ENCODE measurements at regions not wholly inside any gene's neighbourhood (a gene's known extent, or its start where the extent isn't known, plus 50 kb on each side); places are given as distances from the start of the nearest gene placed in this dataset.

DNA sequence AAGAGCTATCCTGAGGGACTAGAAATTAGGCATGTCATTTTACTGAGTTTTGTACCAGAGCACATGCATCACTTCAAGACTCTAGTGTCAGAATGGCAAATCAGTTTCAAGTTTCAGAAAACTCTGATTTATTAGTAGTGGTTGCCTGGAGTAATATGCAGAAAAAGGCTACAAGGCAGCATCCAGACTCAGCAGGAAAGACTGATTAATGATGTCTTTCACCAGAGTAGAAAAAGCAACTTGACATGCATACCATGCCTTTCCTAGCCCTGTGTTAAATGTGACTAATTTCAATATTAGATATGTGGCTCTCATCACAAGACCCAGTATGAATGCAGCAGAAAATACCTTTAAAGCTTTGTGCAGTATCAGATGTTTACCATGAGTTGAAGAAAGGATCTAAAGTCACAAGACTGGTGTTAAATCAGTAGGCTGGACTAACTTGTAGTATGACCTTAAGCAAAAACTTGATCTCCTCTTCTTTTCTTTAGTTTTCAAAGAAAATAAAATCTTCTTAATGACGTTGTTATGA lies 1251.2 kb upstream of the C9orf72 start:
- no peak overlapping the region for H2AFZ ChIP-seq (ENCODE audit: low read length)
- H3K4me1 ChIP-seq (ENCODE audit: insufficient read depth, low read length, severe bottlenecking): peaks cover 4% of the 10 kb centered on the region
- no peaks in the 10 kb centered on the region for H3K9me2 ChIP-seq (ENCODE audit: low read depth, low read length)
- no peaks in the 10 kb centered on the region for H3K27me3 ChIP-seq (ENCODE audit: insufficient read depth, low read length)
- H3K79me2 ChIP-seq (ENCODE audit: insufficient read depth, low read length): no peaks in the 10 kb centered on the region
- no peak overlapping the region for H3K4me3 ChIP-seq (ENCODE audit: low read depth, low read length, poor library complexity, severe bottlenecking)
- H3K9me3 ChIP-seq (ENCODE audit: low read length): no peaks in the 10 kb centered on the region
- no peaks in the 10 kb centered on the region for H4K20me1 ChIP-seq (ENCODE audit: insufficient read depth, low read length)
- H3K36me3 ChIP-seq (ENCODE audit: insufficient read depth, low read length): no peaks in the 10 kb centered on the region
- TF ChIP-seq EZH2 (IDR thresholded peaks at IDR 0.05; ENCODE audit: borderline replicate concordance, low read length) (no peak), CTCF (IDR thresholded peaks at IDR 0.05; ENCODE audit: low read length) (no peak)
- no peak overlapping the region for H3K27ac ChIP-seq (ENCODE audit: low read depth, low read length, poor library complexity, severe bottlenecking)
- no peak overlapping the region for H3K4me2 ChIP-seq (ENCODE audit: low read length)
- no peaks in the 10 kb centered on the region for H3F3A ChIP-seq (ENCODE audit: insufficient read depth, low read length)
- no peak overlapping the region for H3K9ac ChIP-seq (ENCODE audit: low read length)

- Histone ChIP-seq H4K20me1 (ENCODE audit: insufficient read depth, low read length) (no peaks in the 10 kb centered on the region), H3K4me1 (ENCODE audit: insufficient read depth, low read length, severe bottlenecking) (no peaks in the 10 kb centered on the region), H3K36me3 (ENCODE audit: insufficient read depth, low read length) (no peaks in the 10 kb centered on the region), H3K4me3 (ENCODE audit: low read depth, low read length, poor library complexity, severe bottlenecking) (no peak overlapping the region), H3K9me3 (ENCODE audit: low read length) (no peaks in the 10 kb centered on the region; the same call in 1 of the 2 replicates), H3K27me3 (ENCODE audit: insufficient read depth, low read length) (no peaks in the 10 kb centered on the region), H3K27ac (ENCODE audit: low read depth, low read length, poor library complexity, severe bottlenecking) (no peak overlapping the region), H3K4me2 (ENCODE audit: low read length) (no peak overlapping the region), H2AFZ (ENCODE audit: low read length) (no peak overlapping the region), H3K9me2 (ENCODE audit: low read depth, low read length) (no peaks in the 10 kb centered on the region), H3K9ac (ENCODE audit: low read length) (no peak overlapping the region), H3K79me2 (ENCODE audit: insufficient read depth, low read length) (no peaks in the 10 kb centered on the region), H3F3A (ENCODE audit: insufficient read depth, low read length) (no peaks in the 10 kb centered on the region)
- no peak for TF ChIP-seq EZH2 (IDR thresholded peaks at IDR 0.05; ENCODE audit: borderline replicate concordance, low read length)
- TF ChIP-seq CTCF (IDR thresholded peaks at IDR 0.05; ENCODE audit: low read length): no peak
These were observed 1259.0 kb upstream of the C9orf72 start for GRCh38 chr9:28832168-28832770.

- Histone ChIP-seq H3K27me3 (ENCODE audit: insufficient read depth, low read length) (no peaks in the 10 kb centered on the region), H4K20me1 (ENCODE audit: insufficient read depth, low read length) (no peaks in the 10 kb centered on the region), H3K4me3 (ENCODE audit: low read depth, low read length, poor library complexity, severe bottlenecking) (no peak overlapping the region), H3K36me3 (ENCODE audit: insufficient read depth, low read length) (no peaks in the 10 kb centered on the region), H3K9ac (ENCODE audit: low read length) (no peak overlapping the region), H3K4me2 (ENCODE audit: low read length) (no peak overlapping the region), H3K27ac (ENCODE audit: low read depth, low read length, poor library complexity, severe bottlenecking) (no peak overlapping the region), H3K9me3 (ENCODE audit: low read length) (no peaks in the 10 kb centered on the region; the same call in 1 of the 2 replicates), H3K9me2 (ENCODE audit: low read depth, low read length) (no peaks in the 10 kb centered on the region), H2AFZ (ENCODE audit: low read length) (no peak overlapping the region), H3K79me2 (ENCODE audit: insufficient read depth, low read length) (no peaks in the 10 kb centered on the region), H3K4me1 (ENCODE audit: insufficient read depth, low read length, severe bottlenecking) (no peaks in the 10 kb centered on the region), H3F3A (ENCODE audit: insufficient read depth, low read length) (no peaks in the 10 kb centered on the region)
- no peak for TF ChIP-seq EZH2 (IDR thresholded peaks at IDR 0.05; ENCODE audit: borderline replicate concordance, low read length)
- no peak for TF ChIP-seq CTCF (IDR thresholded peaks at IDR 0.05; ENCODE audit: low read length)
These were observed 1260.9 kb upstream of the C9orf72 start for GRCh38 chr9:28834156-28834555.
